Tongue (tissue), 1 donor: ENCODE measurements at regions not wholly inside any gene's neighbourhood (a gene's known extent, or its start where the extent isn't known, plus 50 kb on each side); places are given as distances from the start of the nearest gene placed in this dataset.

Experiments used
- DNase-seq: peaks from one replicate; pipeline ENCODE4 v3.0.0-alpha.2; 2015

DNA sequence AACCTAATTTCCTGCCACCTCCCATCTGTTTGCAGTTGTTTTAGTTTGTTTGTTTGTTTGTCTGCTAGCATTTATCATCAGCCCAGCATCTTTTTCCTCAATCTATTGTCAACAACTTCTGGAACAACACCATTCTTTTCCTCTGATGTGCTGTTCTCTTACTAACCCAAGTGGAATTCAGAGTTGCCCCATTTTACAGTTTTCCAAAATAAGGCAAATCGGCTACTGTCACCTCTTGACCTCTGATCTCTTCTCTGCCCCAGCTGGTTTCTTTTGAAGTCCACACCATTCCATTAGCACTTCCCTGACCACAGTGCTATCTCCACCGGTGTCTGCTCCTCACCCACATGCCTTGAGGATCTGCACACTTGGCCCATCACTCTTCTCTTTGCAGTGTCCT lies 102.4 kb downstream of the EFNB2 start:
- no peak for DNase-seq

DNA sequence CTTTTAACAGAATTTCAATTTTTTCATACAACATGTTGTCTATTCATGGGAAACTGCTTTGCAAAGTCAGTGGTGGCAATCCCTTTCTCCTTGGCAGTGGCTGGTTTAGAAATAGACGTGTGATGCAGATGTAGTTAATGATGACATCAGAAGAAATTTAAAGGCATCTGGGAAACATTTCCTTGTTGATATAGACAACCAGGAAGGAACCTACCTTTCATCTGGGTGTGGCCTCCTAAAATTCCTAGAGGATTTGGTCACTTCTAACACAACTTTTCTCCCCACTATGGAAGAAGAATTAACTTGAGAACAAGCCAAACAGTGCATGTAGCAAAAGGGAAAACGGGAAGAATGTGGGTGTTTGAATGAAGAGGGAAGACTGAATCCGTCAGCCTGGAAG lies 102.8 kb downstream of the EFNB2 start:
- no peak for DNase-seq

GRCh38 chr13:106426909-106427308 lies 108.6 kb downstream of the EFNB2 start:
- no peak for DNase-seq

GRCh38 chr13:106425661-106426060 lies 109.8 kb downstream of the EFNB2 start:
- no peak for DNase-seq

DNA sequence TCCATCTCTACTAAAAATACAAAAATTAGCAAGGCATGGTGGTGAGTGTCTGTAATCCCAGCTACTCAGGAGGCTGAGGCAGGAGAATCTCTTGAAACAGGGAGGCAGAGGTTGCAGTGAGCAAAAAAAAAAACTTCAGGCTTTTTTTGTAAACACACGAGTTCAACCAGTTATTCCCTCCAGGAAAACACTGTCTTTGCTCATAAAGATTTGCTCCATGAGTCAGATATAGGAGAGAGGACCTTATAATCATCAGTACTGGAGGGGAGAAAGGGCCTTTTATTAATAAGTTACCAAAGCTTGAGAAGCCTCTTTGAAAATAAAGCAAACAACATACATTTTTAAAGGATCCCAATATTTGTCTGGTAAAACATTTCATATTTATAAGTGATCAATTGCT lies 110.7 kb downstream of the EFNB2 start:
- no peak for DNase-seq

GRCh38 chr13:106423530-106423929 lies 111.9 kb downstream of the EFNB2 start:
- no peak for DNase-seq

DNA sequence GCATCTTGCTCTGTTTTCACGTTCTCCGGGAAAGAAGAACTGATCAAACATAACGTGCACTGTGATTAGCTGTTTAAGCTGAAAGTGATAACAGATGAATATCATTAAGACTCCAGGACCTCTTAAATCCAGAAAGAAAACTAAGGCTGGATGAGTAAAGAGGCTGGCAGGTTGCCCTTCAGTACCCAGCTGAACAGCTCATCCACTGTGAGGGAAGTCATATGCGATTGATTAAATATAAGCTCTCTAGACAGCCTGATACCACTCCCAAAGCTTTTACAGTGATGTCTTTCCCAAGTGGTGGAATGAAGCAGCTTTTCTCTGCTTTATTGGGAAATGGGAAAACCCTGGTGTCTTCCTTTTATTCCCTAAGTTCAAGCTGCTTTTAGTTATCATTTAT lies 116.9 kb downstream of the EFNB2 start:
- peak; percentile 25 for DNase-seq

DNA sequence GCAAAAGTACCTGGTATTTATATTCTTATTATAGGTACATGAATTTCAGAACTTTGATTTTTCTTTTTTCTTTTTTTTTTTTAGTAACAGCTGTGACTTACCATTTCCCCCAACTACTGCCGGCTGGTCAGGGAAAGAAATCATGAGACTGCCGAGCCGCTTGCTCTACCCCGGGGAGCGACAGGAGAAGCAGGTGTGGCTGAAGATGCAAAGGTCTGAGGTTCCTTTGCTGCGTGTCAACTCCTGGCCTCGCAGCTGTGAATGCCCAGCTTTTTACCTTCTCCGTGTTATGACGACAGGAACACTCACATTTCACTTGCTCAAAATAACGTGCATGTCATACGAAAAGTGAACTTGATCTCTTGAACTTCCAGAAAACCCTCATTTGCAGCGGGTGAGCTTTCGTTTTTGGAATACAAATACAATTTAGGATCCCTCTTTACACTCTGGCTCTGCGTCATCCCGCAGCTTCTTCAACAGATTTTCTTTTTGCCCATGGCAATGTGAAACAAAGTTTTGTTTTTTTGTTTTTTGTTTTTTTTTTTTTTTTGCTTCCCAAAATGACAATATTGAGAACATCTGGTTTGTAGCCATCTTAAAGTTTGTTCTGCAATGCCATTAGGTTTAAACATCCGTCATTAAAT lies 117.9 kb downstream of the EFNB2 start:
- peak; percentile 34 for DNase-seq

GRCh38 chr13:106416645-106417044 lies 118.8 kb downstream of the EFNB2 start:
- no peak for DNase-seq

GRCh38 chr13:106415971-106416370 lies 119.5 kb downstream of the EFNB2 start:
- DNase-seq = no peak

DNA sequence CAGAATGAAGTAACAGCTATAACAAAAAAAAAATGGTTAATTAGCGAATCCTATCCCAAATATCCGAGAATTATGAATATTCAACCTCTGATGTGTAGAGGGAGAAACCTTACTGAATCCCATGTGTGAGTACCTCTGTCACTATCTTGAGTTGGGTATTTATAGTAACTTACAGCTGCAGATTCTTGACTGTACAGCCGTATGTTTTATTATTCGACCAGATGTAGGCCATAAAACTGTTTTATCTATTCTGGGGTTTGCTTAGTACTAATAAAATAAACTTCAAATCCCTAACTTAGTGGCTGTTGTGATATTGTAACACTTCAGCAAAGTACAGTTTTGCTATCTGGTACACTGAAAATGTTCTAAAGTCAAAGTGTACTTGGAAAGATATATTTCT lies 120.0 kb downstream of the EFNB2 start:
- DNase-seq = no peak

DNA sequence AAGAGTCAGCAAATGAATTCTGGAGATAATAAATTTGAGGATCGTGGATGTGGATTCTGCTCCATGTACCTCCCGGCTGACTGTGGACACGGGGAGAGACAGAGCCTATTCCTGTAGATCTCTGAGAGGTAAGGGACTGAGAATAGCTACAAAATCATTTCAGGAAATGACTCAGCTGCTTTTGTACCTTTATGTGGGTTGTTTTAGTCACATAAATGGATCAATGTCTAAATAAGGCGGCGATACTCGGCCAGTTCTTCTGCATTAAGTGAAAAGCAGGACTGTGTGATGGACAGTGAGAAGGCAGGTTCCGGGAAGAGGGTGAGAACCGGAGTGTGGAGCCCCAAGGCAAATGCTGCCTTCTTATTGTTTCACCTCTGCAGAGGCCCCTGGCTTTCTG lies 128.1 kb downstream of the EFNB2 start:
- no peak for DNase-seq

DNA sequence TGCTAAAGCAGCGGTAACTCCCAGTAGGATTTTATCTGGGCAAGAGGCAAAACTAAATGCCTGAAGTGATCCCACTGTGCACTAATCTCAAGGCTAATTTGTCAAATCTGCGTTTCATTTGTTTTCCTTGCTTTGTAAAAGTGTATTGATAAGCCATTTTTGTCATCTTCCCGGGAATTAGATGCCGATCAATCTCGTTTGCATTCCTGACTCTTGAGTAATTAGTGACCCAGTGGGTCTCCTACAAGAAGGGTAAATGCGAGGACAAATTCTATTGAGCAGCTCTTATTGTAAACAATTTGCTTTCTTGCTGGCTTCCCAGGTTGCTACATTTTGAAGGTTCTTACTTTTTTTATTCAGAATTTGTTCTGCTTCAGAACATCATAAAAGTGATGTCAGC lies 129.7 kb downstream of the EFNB2 start:
- DNase-seq = no peak

DNA sequence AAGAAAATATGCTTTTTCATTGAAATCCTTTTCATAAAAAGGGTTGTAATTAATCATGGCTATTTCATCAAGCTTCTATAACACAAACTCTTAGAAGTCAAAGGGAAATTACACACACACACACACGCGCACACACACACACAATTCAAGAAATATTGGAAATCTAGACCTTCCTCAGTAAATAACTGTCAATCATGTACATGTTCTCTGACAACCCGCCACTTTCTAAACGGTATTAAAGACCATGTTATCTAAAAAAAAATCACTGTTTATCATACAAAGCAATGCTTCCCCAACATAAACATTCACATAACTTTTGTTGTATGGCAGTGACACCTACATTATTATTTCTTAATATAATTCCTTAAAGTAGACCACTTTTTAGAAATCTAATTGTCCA lies 132.2 kb downstream of the EFNB2 start:
- no peak for DNase-seq

- no peak for DNase-seq
Measured at GRCh38 chr13:106402866-106403265, 132.6 kb downstream of the EFNB2 start.

DNA sequence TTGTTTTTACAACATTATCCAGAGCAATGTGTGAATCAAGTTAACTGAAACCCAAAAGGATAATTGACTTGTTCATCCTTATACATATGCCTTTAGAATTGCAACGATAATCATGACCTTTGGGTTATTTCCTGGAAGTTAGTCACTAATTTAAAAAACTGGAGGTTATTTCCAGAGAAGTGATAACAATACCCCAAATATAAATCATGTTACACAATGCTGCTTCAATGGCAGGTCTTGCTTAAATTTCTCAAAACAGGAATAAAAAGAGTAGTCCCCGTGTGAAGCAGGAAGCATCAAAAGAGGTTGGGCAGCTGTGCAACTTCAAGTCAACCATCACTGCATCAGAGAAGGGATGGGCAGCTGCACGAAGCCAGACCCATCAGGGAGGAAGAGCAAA lies 134.4 kb downstream of the EFNB2 start:
- DNase-seq = no peak

- no peak for DNase-seq
Measured at GRCh38 chr13:106400289-106400688, 135.2 kb downstream of the EFNB2 start.

- DNase-seq = no peak
Measured at GRCh38 chr13:106398289-106398688, 137.2 kb downstream of the EFNB2 start.

DNA sequence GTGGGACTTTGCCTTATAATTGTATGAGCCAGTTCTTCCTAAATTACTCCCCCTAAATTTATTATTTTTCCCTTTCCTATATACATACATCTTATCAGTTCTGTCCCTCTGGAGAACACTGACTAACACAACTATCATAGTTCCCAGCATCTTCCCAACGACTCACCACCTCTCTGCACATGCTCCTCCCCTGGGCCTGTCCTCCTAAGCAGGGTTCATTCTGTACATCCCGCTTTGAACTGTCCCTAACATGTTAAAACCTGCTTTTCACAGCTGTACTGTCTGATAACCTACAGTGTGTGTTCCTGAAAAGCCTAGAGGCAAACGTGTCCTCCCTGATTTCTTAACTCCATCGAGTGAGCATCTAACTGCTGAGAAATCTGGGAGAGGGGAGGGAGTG lies 141.7 kb downstream of the EFNB2 start:
- no peak for DNase-seq

DNA sequence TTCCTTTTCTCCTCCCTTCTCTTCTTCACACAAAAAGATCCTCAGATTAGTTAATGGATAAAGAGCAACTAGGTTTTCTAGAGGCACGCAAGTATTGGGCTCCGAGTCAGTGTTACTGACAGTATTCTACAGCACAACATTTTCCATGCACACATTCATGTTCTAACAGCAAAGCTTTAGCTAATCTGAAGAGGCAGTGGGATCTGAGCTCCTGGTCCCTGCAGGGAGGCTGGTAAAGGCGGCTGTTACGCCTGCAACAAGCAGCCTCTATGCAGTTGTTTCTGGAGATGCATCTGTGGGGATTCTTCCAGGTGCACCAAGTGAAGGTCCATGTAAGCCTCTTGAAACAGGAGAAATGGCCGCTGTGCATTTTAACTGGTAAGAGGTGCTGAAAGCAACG lies 143.8 kb downstream of the EFNB2 start:
- DNase-seq = no peak

DNA sequence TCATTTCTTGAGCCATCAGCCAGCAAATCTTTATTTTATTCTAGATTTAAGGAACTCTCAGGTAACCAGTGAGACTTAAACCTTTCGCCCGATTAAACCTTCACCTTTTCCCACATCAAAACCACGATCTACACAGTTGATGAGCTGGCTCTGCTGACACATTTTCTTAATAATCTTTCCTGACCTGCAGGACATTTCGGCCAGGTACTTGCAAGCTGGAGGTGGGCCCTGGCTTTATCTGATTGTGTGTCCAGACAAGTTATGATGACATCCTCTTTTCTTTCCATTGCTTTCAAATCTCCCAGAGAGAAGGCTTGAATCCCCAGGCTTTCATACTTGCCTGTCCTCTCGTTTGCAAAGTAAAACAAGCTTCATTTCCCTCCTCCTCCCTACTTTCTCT lies 144.2 kb downstream of the EFNB2 start:
- DNase-seq = no peak

DNA sequence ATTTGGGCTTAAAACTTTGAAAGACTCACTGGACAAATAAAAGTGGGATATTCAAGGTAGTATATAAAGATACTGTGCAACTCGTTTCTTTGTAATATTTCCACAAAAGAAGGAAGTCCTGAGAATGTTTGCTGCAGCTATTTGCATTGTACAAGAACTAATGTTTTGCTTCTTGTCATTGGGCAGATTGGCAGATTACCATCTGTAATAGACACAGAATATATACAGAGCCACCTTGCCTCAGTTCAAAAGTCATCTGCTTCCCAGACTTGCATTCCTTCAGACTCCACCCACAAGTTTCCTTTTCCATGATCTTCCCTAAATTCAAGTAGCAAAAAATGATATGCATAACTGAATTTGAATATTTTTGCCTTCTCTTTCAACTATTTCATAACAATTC lies 145.1 kb downstream of the EFNB2 start:
- DNase-seq = no peak

- DNase-seq = peak; percentile 50
Measured at GRCh38 chr13:106385654-106386053, 149.8 kb downstream of the EFNB2 start.

- no peak for DNase-seq
Measured at GRCh38 chr13:106384516-106384915, 150.9 kb downstream of the EFNB2 start.

DNA sequence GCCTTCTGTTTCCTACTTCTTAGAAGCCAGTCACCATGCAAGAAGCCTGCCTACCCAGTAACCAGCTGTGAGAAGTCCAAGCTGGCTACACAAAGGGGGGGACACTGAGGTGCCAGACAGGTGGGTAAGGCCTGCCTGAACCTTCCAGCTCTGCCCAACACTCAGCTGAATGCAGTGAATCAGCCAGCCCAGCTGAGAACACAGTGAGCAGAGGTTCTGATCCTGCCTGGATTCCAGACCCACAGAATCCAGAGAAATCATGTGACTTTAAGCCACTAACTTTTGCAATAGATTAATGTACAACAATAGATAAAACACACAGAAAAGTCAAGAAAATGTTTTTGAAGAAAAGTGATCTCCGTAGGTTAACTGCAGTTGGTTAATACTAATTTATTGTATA lies 151.7 kb downstream of the EFNB2 start:
- DNase-seq = no peak
